PC-9 (cell line): ENCODE measurements at regions not wholly inside any gene's neighbourhood (a gene's known extent, or its start where the extent isn't known, plus 50 kb on each side); places are given as distances from the start of the nearest gene placed in this dataset.

Source experiments
- BruUV-seq: library from RNA; stranded (reverse); fragments of 400-500 nt; replicated peaks from 2 replicates; lab custom pipeline; 2021; lab: Mats Ljungman, UMichigan
- CTCF ChIA-PET: fragments of 300-600 bp; sonication (Branson Sonifier 250); formaldehyde crosslinking; loops from one replicate; lab custom pipeline; 2022; ENCODE audit warnings: antibody characterized with exemption; lab: Charles Lee
- POLR2A ChIA-PET: fragments of 300-600 bp; sonication (Branson Sonifier 250); formaldehyde crosslinking; loops from one replicate; lab custom pipeline; 2022; ENCODE audit warnings: antibody characterized with exemption; ENCODE audit not compliant: unreplicated experiment; lab: Charles Lee
- DNase-seq, 2 experiments: peaks; one replicate each; pipeline versions ENCODE4 v3.0.0 to v3.0.0-alpha.2; 2015 to 2022; ENCODE audit warnings: mixed read lengths in 1 of 2
- H2AFZ ChIP-seq: fragments of 200-600 bp; sonication (generic); 2 replicates; pipeline ENCODE4 v1.8.1; 2017; ENCODE audit warnings: antibody characterized with exemption
- H3F3A ChIP-seq: fragments of 200-600 bp; sonication (generic); 2 replicates; pipeline ENCODE4 v1.8.1; 2017; ENCODE audit warnings: antibody characterized with exemption, mild to moderate bottlenecking, low read depth; ENCODE audit not compliant: insufficient read depth
- H3K27ac ChIP-seq: fragments of 200-600 bp; sonication (generic); 2 replicates; pipeline ENCODE4 v1.6.1; 2016; ENCODE audit warnings: mixed run types
- H3K27me3 ChIP-seq: fragments of 200-600 bp; sonication (generic); 2 replicates; pipeline ENCODE4 v1.6.1; 2016; ENCODE audit warnings: low read depth, mixed run types; ENCODE audit not compliant: insufficient read depth
- H3K36me3 ChIP-seq: fragments of 200-600 bp; sonication (generic); 2 replicates; pipeline ENCODE4 v1.6.1; 2016; ENCODE audit warnings: low read depth, mixed run types
- H3K4me1 ChIP-seq: fragments of 200-600 bp; sonication (generic); replicated peaks from 2 replicates; pipeline ENCODE4 v1.6.1; 2016; ENCODE audit warnings: mixed run types; ENCODE audit not compliant: insufficient read depth
- H3K4me2 ChIP-seq: fragments of 200-600 bp; sonication (generic); 2 replicates; pipeline ENCODE4 v1.6.1; 2017; ENCODE audit warnings: mixed run types
- H3K4me3 ChIP-seq: fragments of 200-600 bp; sonication (generic); 2 replicates; pipeline ENCODE4 v1.6.1; 2016; ENCODE audit warnings: mixed run types
- H3K79me2 ChIP-seq: fragments of 200-600 bp; sonication (generic); 2 replicates; pipeline ENCODE4 v1.6.1; 2017; ENCODE audit warnings: low read depth, mixed run types
- H3K9me2 ChIP-seq: fragments of 200-600 bp; sonication (generic); 2 replicates; pipeline ENCODE4 v1.8.1; 2017; ENCODE audit warnings: mild to moderate bottlenecking; ENCODE audit not compliant: insufficient read depth
- H3K9me3 ChIP-seq: fragments of 200-600 bp; sonication (generic); 2 replicates; pipeline ENCODE4 v1.8.1; 2016; ENCODE audit warnings: low read depth; ENCODE audit not compliant: insufficient read depth
- H4K20me1 ChIP-seq: fragments of 200-600 bp; sonication (generic); 2 replicates; pipeline ENCODE4 v1.8.1; 2017; ENCODE audit not compliant: insufficient read depth
- EZH2 ChIP-seq: fragments of 200-600 bp; sonication (generic); IDR thresholded peaks from 2 replicates; pipeline ENCODE4 v1.8.0; 2017; ENCODE audit warnings: antibody characterized with exemption, low read depth
- intact Hi-C: fragments of 100-400 bp; cut with micrococcal nuclease; formaldehyde crosslinking; loops from one replicate; pipeline ENCODE4 v1.10.0; 2022; ENCODE audit not compliant: unreplicated experiment
- TF ChIP-seq, protein P1 (sequence below): fragments of 200-600 bp; sonication (generic); conservative IDR thresholded peaks from 2 replicates; pipeline ENCODE4 v1.6.1; 2017; ENCODE audit warnings: mixed run types, antibody characterized with exemption, mild to moderate bottlenecking, moderate library complexity

DNA sequence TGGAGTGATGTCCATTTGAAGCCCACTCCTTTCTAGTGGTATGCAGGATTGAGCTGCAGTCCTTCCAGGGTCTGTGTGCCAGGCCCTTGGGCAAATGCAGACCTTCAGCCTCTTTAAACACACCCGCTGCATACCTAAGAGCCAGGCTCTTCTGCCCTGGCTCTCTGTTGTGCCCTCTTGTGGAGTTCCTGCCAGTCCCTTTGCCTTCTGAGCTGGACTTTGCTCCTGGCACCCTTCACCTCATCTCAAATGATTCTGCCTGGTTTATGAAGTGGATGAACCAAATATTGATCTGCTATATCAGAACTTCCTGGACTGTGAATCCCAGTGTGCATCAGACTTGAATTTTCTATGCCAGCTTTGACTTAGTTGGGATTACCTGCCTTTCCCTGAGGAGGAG, 158.8 kb downstream of the URB2 start:
- Histone ChIP-seq H3K4me2 (no peak overlapping the region), H3K27ac (no peak overlapping the region), H2AFZ (no peak overlapping the region), H3K36me3 (no peaks in the 10 kb centered on the region), H3K79me2 (no peaks in the 10 kb centered on the region), H3F3A (no peaks in the 10 kb centered on the region), H4K20me1 (no peaks in the 10 kb centered on the region), H3K9me2 (no peaks in the 10 kb centered on the region), H3K27me3 (peaks cover 27% of the 10 kb centered on the region; the same call in 1 of the 2 replicates), H3K4me1 (no peaks in the 10 kb centered on the region), H3K4me3 (no peak overlapping the region), H3K9me3 (no peaks in the 10 kb centered on the region)
- intact Hi-C loops: loop anchor here (5.0 kb wide), 1 partner anchor 527 kb away; no protein-coding TSS in a partner anchor
- TF ChIP-seq, protein P1, sequence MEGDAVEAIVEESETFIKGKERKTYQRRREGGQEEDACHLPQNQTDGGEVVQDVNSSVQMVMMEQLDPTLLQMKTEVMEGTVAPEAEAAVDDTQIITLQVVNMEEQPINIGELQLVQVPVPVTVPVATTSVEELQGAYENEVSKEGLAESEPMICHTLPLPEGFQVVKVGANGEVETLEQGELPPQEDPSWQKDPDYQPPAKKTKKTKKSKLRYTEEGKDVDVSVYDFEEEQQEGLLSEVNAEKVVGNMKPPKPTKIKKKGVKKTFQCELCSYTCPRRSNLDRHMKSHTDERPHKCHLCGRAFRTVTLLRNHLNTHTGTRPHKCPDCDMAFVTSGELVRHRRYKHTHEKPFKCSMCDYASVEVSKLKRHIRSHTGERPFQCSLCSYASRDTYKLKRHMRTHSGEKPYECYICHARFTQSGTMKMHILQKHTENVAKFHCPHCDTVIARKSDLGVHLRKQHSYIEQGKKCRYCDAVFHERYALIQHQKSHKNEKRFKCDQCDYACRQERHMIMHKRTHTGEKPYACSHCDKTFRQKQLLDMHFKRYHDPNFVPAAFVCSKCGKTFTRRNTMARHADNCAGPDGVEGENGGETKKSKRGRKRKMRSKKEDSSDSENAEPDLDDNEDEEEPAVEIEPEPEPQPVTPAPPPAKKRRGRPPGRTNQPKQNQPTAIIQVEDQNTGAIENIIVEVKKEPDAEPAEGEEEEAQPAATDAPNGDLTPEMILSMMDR: no peak
- TF ChIP-seq EZH2: no peak
- ChIA-PET POLR2A (no interaction called here), CTCF (no interaction called here)
- no TSS peak for BruUV-seq
- no peak for DNase-seq

DNA sequence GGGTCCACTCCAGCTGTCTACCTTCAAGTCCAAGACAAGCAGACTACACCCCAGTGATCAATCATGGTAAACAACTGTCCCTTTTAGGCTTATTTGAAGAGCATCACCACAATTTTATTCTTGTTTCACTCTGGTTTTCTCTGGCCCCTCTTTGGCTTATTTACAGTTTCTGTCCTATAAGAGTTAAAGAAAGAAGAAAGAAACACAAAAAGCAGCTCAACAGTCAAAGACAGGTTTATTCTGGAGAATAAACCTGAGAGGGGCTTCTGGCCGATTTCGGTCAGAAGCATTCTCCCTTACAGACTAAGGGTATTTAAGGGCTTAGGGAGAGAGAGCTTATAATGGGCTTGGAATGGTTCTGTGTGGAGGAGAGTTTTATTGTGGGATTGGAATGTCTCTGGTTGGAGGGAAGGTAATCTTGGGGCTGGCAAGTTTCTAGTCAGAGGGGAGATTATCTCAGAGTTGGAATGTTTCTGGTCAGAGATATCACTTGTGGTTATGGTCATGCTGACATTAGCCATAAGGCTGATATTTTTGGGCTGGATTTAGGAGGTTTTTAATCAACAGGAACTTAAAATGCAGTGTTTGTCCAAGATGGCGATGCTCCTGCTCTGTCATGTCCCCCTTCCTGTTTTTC, 161.0 kb downstream of the URB2 start:
- intact Hi-C loops: no loop called here
- no peaks in the 10 kb centered on the region for H3K79me2 ChIP-seq
- H3K4me1 ChIP-seq: no peaks in the 10 kb centered on the region
- no peak overlapping the region for H2AFZ ChIP-seq
- TF ChIP-seq, protein P1: no peak
- no peak for TF ChIP-seq EZH2
- no peak overlapping the region for H3K4me3 ChIP-seq
- no peaks in the 10 kb centered on the region for H3F3A ChIP-seq
- no peaks in the 10 kb centered on the region for H3K9me2 ChIP-seq
- no peak overlapping the region for H3K4me2 ChIP-seq
- peaks cover 21% of the 10 kb centered on the region; the same call in 1 of the 2 replicates for H3K27me3 ChIP-seq
- POLR2A ChIA-PET: no interaction called here
- H3K27ac ChIP-seq: no peak overlapping the region
- H3K9me3 ChIP-seq: no peaks in the 10 kb centered on the region
- H3K36me3 ChIP-seq: no peaks in the 10 kb centered on the region
- DNase-seq: no peak
- BruUV-seq: no TSS peak
- H4K20me1 ChIP-seq: no peaks in the 10 kb centered on the region
- CTCF ChIA-PET: no interaction called here

DNA sequence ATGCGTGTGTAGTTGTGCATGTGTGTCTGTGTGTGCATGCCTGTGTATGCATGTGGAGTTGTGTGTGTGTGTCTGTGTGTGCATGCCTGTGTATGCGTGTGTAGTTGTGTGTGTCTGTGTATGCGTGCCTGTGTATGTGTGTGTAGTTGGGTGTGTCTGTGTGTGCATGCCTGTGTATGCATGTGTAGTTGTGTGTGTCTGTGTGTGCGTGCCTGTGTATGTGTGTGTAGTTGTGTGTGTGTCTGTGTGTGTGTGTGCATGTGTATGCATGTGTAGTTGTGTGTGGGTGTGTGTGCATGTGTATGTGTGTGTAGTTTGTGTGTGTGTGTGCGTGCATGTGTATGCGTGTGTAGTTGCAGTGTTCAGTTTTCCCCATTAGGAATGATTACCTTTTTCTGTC, 162.0 kb downstream of the URB2 start:
- no peak overlapping the region for H2AFZ ChIP-seq
- no peaks in the 10 kb centered on the region for H3K79me2 ChIP-seq
- no peaks in the 10 kb centered on the region for H3K9me3 ChIP-seq
- BruUV-seq: no TSS peak
- H3K4me1 ChIP-seq: no peaks in the 10 kb centered on the region
- H3K9me2 ChIP-seq: no peaks in the 10 kb centered on the region
- intact Hi-C loops: no loop called here
- CTCF ChIA-PET: no interaction called here
- H3K27ac ChIP-seq: no peak overlapping the region
- TF ChIP-seq, protein P1: no peak
- no peak for TF ChIP-seq EZH2
- H4K20me1 ChIP-seq: no peaks in the 10 kb centered on the region
- H3F3A ChIP-seq: no peaks in the 10 kb centered on the region
- H3K4me2 ChIP-seq: no peak overlapping the region
- POLR2A ChIA-PET: no interaction called here
- H3K27me3 ChIP-seq: peaks cover 21% of the 10 kb centered on the region; the same call in 1 of the 2 replicates
- H3K36me3 ChIP-seq: no peaks in the 10 kb centered on the region
- no peak overlapping the region for H3K4me3 ChIP-seq
- DNase-seq: no peak
